ENCODE measurements at regions not wholly inside any gene's neighbourhood (a gene's known extent, or its start where the extent isn't known, plus 50 kb on each side); places are given as distances from the start of the nearest gene placed in this dataset.

DNA sequence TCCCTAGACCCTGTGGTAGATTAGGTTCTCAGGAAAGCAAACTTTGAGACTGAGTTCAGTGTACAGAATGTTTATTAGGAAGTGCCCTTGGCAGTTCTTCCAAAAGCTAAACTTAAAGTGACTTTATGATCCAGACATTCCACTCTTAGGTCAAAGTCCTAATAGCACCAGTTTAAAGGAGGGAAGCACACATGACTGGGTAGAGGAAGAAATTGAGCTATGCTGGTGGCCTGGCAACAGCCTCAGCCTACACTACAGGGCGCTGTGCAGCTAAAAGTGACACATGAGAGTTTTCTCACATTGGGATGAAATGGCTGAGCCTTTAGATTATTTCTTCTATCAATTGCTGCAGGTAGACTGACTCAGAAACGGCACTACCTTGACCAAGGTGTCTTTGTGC lies 280.4 kb downstream of the BRINP2 start:
- TF ChIP-seq, protein P1, sequence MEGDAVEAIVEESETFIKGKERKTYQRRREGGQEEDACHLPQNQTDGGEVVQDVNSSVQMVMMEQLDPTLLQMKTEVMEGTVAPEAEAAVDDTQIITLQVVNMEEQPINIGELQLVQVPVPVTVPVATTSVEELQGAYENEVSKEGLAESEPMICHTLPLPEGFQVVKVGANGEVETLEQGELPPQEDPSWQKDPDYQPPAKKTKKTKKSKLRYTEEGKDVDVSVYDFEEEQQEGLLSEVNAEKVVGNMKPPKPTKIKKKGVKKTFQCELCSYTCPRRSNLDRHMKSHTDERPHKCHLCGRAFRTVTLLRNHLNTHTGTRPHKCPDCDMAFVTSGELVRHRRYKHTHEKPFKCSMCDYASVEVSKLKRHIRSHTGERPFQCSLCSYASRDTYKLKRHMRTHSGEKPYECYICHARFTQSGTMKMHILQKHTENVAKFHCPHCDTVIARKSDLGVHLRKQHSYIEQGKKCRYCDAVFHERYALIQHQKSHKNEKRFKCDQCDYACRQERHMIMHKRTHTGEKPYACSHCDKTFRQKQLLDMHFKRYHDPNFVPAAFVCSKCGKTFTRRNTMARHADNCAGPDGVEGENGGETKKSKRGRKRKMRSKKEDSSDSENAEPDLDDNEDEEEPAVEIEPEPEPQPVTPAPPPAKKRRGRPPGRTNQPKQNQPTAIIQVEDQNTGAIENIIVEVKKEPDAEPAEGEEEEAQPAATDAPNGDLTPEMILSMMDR (IDR thresholded peaks at IDR 0.05) = no peak
- no peak for TF ChIP-seq POLR2A (IDR thresholded peaks at IDR 0.05)

All from adrenal gland (tissue), 5 donors.